Sigmoid colon (tissue), 4 donors: ENCODE measurements at regions not wholly inside any gene's neighbourhood (a gene's known extent, or its start where the extent isn't known, plus 50 kb on each side); places are given as distances from the start of the nearest gene placed in this dataset.

Experiments
- CTCF ChIP-seq, 4 experiments: fragments of 450-650 bp in 3 of 4; fragments of 200-600 bp in 1 of 4; IDR thresholded peaks; one replicate each; pipeline ENCODE4 v1.5.1; 2016 to 2019; ENCODE audit warnings: antibody characterized with exemption in 4 of 4, mild to moderate bottlenecking in 3 of 4, moderate library complexity in 2 of 4
- POLR2A ChIP-seq, 2 donors: fragments of 450-650 bp; IDR thresholded peaks; one replicate each; pipeline ENCODE4 v1.6.1; 2016; ENCODE audit warnings: antibody characterized with exemption in 2 of 2, mild to moderate bottlenecking in 2 of 2, moderate library complexity in 2 of 2
- POLR2AphosphoS5 ChIP-seq, 4 donors: sonication (generic); formaldehyde crosslinking; IDR thresholded peaks; one replicate each; pipeline ENCODE4 v1.6.1; 2017; ENCODE audit warnings: antibody characterized with exemption in 4 of 4

DNA sequence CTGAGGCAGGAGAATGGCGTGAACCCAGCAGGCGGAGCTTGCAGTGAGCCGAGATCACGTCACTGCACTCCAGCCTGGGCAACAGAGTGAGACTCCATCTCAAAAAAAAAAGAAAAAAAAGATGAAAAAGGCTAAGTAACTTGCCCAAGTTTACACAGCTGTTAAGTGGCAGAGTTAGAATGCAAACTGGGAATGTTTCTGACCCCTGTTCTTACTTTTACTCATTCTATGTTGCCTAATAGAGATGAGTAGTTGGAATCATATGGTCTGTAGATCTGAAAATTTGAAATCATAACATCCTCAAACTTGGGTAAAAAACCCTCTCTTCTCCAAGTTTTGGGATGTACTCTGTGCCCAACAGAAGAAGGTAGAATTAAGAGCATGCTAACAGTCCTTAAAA, 235.8 kb upstream of the RFC3 start:
- TF ChIP-seq CTCF (IDR thresholded peaks at IDR 0.05): no peak
- TF ChIP-seq POLR2AphosphoS5 (IDR thresholded peaks at IDR 0.05): no peak
- TF ChIP-seq POLR2A (IDR thresholded peaks at IDR 0.05): no peak
